Left hindlimb (tissue), 1 donor: ENCODE measurements at regions not wholly inside any gene's neighbourhood (a gene's known extent, or its start where the extent isn't known, plus 50 kb on each side); places are given as distances from the start of the nearest gene placed in this dataset.
A peak's percentile ranks its signal among the peaks of the same experiment; 100 is the strongest.

Source experiments
- DNase-seq: peaks from one replicate; pipeline ENCODE4 v3.0.0-alpha.2; 2018

DNA sequence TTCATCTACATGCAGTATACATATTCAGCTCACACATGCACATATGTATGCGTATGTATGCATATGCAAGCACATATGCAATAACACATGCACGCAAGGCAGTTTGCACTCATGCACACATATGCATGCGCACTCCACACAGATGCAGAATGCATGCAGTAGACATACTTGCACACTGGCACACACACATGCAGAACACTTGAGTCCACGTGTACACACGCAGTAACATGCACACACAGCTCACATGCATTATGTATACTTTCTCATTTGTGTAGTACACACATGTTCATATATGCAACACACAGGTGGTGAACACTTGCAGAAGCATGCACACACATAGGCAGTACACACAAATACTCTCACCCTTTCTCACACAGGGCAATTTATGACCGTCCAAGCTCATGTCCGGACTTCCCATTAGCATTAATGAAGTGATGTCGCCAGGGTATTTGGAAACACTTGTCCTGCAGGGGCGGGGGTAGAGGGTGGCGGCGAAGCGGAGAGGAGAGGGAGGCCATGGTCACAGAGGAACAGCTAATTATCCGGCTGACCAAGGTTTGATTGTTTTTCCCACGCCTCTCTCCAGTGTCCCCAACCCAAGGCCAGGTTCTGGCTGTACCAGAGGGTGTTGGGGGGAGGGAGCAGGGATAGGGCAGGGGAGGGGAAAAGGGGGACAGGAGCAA is 91.3 kb downstream of the VEGFA start:
- DNase-seq = no peak

DNA sequence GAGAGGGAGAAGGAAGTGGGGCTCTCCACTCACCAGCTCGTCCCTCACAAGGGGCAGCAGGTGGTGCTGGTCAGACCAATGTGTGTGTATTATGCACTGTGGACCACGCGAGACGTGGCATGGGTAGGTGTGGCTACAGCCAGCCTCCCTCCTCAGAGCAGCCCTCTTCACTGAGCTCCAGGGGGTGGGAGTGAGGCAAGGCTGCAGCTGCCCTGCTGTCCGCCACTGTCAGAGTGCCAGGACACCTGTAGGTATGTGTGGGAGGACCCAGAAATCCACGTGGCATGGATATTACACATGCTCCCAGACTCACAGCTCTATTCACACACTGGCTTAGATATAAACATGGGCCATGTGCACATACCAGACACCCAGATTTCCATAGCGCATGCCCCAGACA is 90.3 kb downstream of the VEGFA start:
- no peak for DNase-seq

GRCh38 chr6:43859213-43859612 is 89.2 kb downstream of the VEGFA start:
- DNase-seq = no peak

- DNase-seq = no peak
Observed at GRCh38 chr6:43858161-43859153, 88.4 kb downstream of the VEGFA start.

- no peak for DNase-seq
Observed at GRCh38 chr6:43856005-43856765, 86.2 kb downstream of the VEGFA start.

GRCh38 chr6:43855247-43855646 is 85.2 kb downstream of the VEGFA start:
- no peak for DNase-seq

- DNase-seq = no peak
Observed at GRCh38 chr6:43853066-43853650, 83.1 kb downstream of the VEGFA start.

- no peak for DNase-seq
Observed at GRCh38 chr6:43852350-43852864, 82.4 kb downstream of the VEGFA start.

DNA sequence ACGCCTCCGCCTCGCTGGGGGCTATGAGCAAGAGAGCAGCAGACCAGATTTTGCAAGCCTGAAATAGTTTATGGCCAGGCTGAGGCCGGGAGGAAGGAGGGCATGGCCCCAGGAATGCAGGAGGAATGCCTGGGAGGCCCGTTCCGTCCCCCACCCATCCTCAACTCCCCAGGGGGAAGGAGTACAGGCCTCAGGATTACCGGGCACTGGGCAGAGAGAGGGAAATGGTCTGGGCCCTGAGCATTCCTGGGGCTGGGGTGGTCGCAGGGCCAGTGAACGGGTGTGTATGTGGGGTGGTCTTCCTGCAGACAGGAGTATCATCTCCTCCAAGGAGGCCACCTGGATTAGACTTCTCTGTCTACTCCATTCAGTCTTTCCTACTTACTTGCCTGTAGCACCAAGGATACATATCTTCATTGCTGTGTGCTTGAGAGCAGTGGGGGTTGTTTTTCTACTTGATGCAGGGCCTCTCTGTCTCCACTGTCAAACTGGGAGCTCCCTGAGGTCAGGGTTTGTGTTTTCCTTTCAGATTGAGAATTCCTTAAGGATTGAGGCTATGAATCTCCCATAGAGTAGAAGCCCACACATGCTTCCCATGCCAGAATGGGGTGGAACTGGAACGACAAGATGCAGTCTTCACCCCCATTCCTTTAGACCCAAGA is 81.3 kb downstream of the VEGFA start:
- no peak for DNase-seq

- no peak for DNase-seq
Observed at GRCh38 chr6:43850314-43851203, 80.5 kb downstream of the VEGFA start.

DNA sequence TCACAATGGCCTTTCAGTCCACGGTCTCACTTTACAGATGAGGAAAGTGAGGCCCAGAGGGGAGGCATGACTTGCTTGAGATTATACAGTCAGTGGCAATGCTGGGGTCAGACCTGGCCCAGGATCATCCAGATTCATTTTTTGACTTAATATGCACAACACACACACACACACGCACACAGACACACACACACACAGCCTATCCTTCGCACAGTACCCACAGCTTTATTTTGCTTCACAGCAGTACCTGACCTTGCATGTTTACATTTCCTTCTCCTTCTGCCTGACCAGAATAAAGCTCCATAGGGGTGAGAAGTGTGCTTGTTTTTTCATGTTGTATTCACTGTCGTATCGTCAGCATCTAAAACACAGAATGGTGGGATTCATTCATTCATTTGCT is 79.8 kb downstream of the VEGFA start:
- DNase-seq = no peak

DNA sequence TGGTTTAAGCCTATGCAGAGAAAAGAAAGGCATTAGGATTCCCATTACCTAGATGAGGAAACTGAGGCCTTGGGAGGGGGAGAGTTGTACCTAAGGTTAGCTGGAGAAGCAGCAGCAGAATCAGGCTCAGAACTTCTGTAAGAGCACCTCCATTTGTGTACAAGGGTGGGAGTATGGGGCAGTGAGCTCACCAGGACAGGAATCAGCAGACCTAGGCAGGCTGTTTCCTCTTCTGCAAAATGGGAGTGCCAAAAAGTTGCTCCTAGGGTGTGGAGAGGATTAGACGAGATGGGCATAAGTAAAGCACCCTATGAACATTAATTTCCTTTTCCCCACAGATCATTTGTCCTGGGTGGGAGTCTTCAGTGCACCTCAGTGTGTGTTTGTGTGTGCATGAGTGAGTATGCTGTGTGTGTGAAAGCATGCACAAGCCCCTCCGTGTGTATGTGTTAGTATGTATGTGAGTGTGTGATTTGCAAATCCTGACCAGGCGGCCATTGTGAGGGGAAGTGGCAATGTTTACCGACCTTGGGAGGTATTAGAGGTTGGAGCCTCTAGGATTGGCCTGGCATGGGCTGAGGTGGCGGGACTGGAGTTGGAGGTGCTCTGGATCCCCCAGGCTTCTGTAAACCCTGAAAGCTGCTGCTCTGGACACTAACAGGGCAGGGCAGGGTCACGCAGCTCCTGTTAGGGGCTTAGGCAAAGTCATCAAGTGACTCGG is 78.8 kb downstream of the VEGFA start:
- no peak for DNase-seq

GRCh38 chr6:43847741-43848630 is 78.0 kb downstream of the VEGFA start:
- DNase-seq = no peak

- no peak for DNase-seq
Observed at GRCh38 chr6:43846556-43846955, 76.5 kb downstream of the VEGFA start.

GRCh38 chr6:43845646-43846045 is 75.6 kb downstream of the VEGFA start:
- DNase-seq = no peak

DNA sequence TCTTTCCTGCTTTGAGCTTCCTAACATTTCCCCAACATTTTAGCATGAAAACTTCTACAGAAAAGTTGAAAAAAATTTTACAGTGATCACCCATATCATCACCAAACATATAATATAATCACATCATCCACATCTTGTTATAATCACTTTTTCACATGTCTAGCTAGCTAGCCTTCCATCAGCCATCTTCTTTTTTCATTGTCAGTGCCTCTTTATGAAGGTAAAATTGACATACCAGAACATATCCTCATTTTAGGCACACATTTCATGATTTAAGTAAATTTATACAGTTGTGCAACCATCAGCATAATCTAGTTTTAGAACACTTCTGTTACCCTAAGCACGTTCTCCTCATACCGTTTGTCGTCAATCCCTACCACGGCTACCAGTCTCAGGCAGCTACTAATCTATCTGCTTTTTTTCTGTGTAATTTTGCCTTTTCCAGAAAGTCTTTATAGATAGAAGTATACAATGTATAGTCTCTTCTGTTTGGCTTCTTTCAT is 73.7 kb downstream of the VEGFA start:
- no peak for DNase-seq

- DNase-seq = no peak
Observed at GRCh38 chr6:43843097-43843645, 73.2 kb downstream of the VEGFA start.

GRCh38 chr6:43842231-43842794 is 72.3 kb downstream of the VEGFA start:
- peak; percentile 7 for DNase-seq
